HFFc6 (cell line): ENCODE measurements at regions not wholly inside any gene's neighbourhood (a gene's known extent, or its start where the extent isn't known, plus 50 kb on each side); places are given as distances from the start of the nearest gene placed in this dataset.

Experiments
- DNase-seq: peaks from one replicate; pipeline ENCODE4 v3.0.0-alpha.2; 2018
- H3K27ac Mint-ChIP-seq: 2 replicates; pipeline ENCODE4 v1.8.0; 2020; ENCODE audit warnings: mild to moderate bottlenecking, mixed read lengths
- H3K27me3 Mint-ChIP-seq: 2 replicates; pipeline ENCODE4 v1.8.0; 2021; ENCODE audit warnings: mild to moderate bottlenecking, moderate library complexity, mixed read lengths; ENCODE audit not compliant: insufficient read depth
- H3K36me3 Mint-ChIP-seq: 2 replicates; pipeline ENCODE4 v1.8.0; 2021; ENCODE audit warnings: low read depth, mixed read lengths
- H3K4me1 Mint-ChIP-seq: 2 replicates; pipeline ENCODE4 v1.8.0; 2020; ENCODE audit warnings: low read depth, mixed read lengths
- H3K4me3 Mint-ChIP-seq: 2 replicates; pipeline ENCODE4 v1.8.0; 2020; ENCODE audit warnings: mild to moderate bottlenecking, moderate library complexity, mixed read lengths
- H3K9me3 Mint-ChIP-seq: 2 replicates; pipeline ENCODE4 v1.8.0; 2020; ENCODE audit warnings: mild to moderate bottlenecking, mixed read lengths
- TF ChIP-seq, protein P1 (sequence below): fragments of 200-600 bp; sonication (generic); IDR thresholded peaks from 2 replicates; pipeline ENCODE4 v1.5.0; 2021; ENCODE audit warnings: antibody characterized with exemption, mild to moderate bottlenecking

DNA sequence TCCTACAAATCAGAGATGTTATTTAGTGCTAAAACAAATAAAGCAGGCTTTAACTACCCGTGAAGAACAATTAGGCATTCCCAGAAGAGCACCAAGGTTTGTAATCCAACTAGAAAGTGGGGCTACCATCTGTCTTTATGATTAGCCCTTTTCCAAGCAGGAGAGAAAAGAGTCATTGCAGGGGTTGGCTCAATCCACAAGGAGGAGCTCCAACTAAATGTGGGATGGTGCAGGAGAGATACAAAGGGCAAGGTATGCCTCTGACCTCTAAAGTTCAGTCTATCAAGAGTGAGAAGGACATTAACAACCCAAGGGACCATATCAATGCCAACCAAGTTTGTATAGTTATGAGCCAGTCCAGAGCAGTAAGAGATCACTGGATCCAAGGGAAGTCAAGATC, 382.7 kb upstream of the DUSP10 start:
- TF ChIP-seq, protein P1, sequence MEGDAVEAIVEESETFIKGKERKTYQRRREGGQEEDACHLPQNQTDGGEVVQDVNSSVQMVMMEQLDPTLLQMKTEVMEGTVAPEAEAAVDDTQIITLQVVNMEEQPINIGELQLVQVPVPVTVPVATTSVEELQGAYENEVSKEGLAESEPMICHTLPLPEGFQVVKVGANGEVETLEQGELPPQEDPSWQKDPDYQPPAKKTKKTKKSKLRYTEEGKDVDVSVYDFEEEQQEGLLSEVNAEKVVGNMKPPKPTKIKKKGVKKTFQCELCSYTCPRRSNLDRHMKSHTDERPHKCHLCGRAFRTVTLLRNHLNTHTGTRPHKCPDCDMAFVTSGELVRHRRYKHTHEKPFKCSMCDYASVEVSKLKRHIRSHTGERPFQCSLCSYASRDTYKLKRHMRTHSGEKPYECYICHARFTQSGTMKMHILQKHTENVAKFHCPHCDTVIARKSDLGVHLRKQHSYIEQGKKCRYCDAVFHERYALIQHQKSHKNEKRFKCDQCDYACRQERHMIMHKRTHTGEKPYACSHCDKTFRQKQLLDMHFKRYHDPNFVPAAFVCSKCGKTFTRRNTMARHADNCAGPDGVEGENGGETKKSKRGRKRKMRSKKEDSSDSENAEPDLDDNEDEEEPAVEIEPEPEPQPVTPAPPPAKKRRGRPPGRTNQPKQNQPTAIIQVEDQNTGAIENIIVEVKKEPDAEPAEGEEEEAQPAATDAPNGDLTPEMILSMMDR, result peak; percentile 68
- no peak for DNase-seq
- no peaks in the 10 kb centered on the region for H3K9me3 Mint-ChIP-seq
- no peaks in the 10 kb centered on the region for H3K36me3 Mint-ChIP-seq
- H3K4me1 Mint-ChIP-seq, result peaks cover 15% of the 10 kb centered on the region
- no peak overlapping the region for H3K4me3 Mint-ChIP-seq
- H3K27ac Mint-ChIP-seq, result no peak overlapping the region
- H3K27me3 Mint-ChIP-seq, result no peaks in the 10 kb centered on the region

DNA sequence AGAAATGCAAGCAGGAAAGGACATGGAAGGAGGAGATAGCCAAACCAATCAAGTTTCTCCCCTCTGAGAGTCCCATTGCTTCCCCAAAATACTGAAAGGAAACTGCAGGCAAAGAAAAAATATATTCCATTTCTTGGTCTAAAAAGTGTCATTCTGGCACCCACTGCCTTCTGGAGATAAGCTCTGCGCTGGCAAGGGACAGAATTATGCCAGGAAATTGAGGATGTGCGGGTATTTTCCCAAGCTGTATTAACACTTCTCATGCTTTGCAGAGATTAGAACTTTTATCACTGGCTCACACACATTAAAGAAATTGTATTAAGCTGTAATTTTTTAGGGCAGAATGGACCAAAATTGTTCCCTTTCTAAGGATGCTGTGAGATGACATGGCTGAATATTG, 381.2 kb upstream of the DUSP10 start:
- H3K27me3 Mint-ChIP-seq, result no peaks in the 10 kb centered on the region

DNA sequence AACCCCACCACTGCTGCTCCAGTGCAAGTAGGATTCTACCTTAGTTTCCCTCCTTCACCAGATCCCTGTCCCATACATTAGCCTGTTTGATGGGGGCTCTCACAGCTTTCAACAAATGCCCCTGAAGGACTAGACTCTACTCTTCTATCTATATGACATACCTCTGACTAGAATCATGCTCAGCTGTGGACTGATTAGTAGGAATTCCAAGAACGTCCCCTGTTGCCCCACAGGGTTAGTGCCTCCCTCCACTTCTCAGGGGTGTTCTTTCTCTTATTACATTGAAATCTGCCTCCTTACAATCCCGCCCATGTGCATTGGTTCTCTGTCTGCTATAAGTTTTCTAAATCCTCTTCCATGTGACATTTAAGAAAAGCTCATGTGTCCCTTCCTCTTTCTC, 375.9 kb upstream of the DUSP10 start:
- Mint-ChIP-seq H3K36me3 (no peaks in the 10 kb centered on the region), H3K4me3 (no peak overlapping the region), H3K4me1 (peaks cover 9% of the 10 kb centered on the region; the same call in 1 of the 2 replicates), H3K27ac (no peak overlapping the region), H3K27me3 (no peaks in the 10 kb centered on the region), H3K9me3 (no peaks in the 10 kb centered on the region)
- DNase-seq, result no peak
- TF ChIP-seq, protein P1, result no peak

More for the DNA sequence above, 381.2 kb upstream of the DUSP10 start:
- TF ChIP-seq, protein P1, result no peak
- H3K4me1 Mint-ChIP-seq, result peaks cover 14% of the 10 kb centered on the region
- H3K27ac Mint-ChIP-seq, result no peak overlapping the region
- DNase-seq, result no peak
- H3K4me3 Mint-ChIP-seq, result no peak overlapping the region
- no peaks in the 10 kb centered on the region for H3K9me3 Mint-ChIP-seq
- no peaks in the 10 kb centered on the region for H3K36me3 Mint-ChIP-seq

DNA sequence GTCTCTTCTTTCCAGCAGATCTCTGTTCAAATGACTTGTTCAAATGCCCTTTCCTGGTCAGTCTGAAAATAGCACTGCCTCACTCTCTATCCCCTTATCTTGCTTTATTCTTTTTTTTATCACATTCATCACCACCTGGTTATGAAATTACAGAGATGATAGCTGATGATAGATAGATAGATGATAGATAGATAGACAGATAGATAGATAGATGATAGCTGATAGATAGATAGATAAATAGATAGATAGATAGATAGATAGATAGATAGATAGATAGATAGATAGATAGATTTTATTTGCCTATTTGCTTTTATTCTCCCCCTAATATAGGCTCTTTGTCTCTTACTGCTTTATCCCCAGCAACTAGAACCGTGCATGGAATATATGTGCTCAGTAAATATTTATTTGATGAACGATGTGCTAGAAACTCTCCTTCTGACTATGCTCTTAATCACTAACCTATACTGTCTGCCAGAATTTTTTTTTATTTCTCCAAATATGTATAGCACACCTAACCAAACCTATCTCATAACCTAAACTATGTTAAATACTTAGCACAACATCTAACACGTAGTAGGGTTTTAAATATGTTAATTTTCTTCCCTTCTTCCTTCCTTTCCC, 372.8 kb upstream of the DUSP10 start:
- no peak for DNase-seq
- H3K9me3 Mint-ChIP-seq, result no peaks in the 10 kb centered on the region
- H3K4me1 Mint-ChIP-seq, result peaks cover 9% of the 10 kb centered on the region; the same call in 1 of the 2 replicates
- H3K27me3 Mint-ChIP-seq, result no peaks in the 10 kb centered on the region
- H3K4me3 Mint-ChIP-seq, result no peak overlapping the region
- H3K36me3 Mint-ChIP-seq, result no peaks in the 10 kb centered on the region
- TF ChIP-seq, protein P1, result no peak
- H3K27ac Mint-ChIP-seq, result no peak overlapping the region

DNA sequence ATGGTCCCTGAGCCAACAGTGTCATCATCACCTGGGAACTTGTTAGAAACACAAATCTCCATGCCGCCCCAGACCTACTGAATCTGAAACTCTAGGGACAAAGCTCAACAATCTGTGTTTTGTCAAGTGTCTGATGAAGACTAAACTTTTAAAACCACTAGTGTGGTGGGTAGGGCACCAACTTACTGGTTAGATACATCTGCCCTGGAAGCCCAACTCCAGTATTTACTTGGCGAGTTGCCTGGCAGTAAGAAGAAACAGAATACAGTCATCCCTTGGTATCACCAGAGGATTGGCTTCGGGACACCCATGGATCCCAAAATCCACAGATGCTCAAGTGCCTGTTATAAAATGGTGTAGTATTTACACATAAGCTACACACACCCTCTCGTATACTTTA, 367.9 kb upstream of the DUSP10 start:
- Mint-ChIP-seq H3K4me3 (no peak overlapping the region), H3K27me3 (peaks cover 4% of the 10 kb centered on the region; the same call in 1 of the 2 replicates), H3K9me3 (no peaks in the 10 kb centered on the region), H3K4me1 (peaks cover 7% of the 10 kb centered on the region; the same call in 1 of the 2 replicates), H3K27ac (no peak overlapping the region), H3K36me3 (no peaks in the 10 kb centered on the region)
- TF ChIP-seq, protein P1, result no peak
- DNase-seq, result peak; percentile 16
